Breast epithelium (tissue), 3 donors: ENCODE measurements at regions not wholly inside any gene's neighbourhood (a gene's known extent, or its start where the extent isn't known, plus 50 kb on each side); places are given as distances from the start of the nearest gene placed in this dataset.

Experiments
- POLR2A ChIP-seq: fragments of 450-650 bp; IDR thresholded peaks from one replicate; pipeline ENCODE4 v1.6.1; 2016; ENCODE audit warnings: antibody characterized with exemption, mild to moderate bottlenecking, moderate library complexity
- POLR2AphosphoS5 ChIP-seq, 3 donors: sonication (generic); formaldehyde crosslinking; IDR thresholded peaks; one replicate each; pipeline ENCODE4 v1.6.1; 2017; ENCODE audit warnings: antibody characterized with exemption in 3 of 3
- TF ChIP-seq, protein P1 (sequence below), 3 donors: fragments of 450-650 bp; IDR thresholded peaks; one replicate each; pipeline ENCODE4 v1.5.1; 2016 to 2017; ENCODE audit warnings: antibody characterized with exemption in 3 of 3, mild to moderate bottlenecking in 3 of 3, moderate library complexity in 3 of 3

DNA sequence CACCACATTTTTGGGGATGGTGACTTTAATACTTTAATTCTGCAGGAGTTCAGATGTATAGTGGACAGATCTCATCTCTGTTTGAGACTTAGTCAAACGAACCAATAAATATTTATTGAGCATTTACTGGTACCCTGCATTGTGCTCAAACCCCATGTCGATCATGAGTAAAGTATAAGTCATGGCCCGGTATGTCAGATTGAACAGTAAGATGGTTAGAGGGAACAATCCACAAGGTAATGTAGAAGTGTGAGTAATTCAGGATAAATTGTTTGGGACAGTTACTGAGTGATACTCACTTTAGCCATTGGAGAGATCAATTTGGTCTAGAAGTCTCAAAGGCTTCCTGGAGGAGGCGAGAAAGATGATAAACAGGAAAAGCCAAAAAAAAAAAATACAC is 265.5 kb upstream of the C2CD4B start:
- TF ChIP-seq, protein P1, sequence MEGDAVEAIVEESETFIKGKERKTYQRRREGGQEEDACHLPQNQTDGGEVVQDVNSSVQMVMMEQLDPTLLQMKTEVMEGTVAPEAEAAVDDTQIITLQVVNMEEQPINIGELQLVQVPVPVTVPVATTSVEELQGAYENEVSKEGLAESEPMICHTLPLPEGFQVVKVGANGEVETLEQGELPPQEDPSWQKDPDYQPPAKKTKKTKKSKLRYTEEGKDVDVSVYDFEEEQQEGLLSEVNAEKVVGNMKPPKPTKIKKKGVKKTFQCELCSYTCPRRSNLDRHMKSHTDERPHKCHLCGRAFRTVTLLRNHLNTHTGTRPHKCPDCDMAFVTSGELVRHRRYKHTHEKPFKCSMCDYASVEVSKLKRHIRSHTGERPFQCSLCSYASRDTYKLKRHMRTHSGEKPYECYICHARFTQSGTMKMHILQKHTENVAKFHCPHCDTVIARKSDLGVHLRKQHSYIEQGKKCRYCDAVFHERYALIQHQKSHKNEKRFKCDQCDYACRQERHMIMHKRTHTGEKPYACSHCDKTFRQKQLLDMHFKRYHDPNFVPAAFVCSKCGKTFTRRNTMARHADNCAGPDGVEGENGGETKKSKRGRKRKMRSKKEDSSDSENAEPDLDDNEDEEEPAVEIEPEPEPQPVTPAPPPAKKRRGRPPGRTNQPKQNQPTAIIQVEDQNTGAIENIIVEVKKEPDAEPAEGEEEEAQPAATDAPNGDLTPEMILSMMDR (IDR thresholded peaks at IDR 0.05): no peak
- no peak for TF ChIP-seq POLR2A
- TF ChIP-seq POLR2AphosphoS5 (IDR thresholded peaks at IDR 0.05): no peak
